ENCODE measurements at regions not wholly inside any gene's neighbourhood (a gene's known extent, or its start where the extent isn't known, plus 50 kb on each side); places are given as distances from the start of the nearest gene placed in this dataset.

GRCh38 chr4:165627548-165627947 is 245.5 kb upstream of the TLL1 start:
- Histone ChIP-seq H3K4me2 (ENCODE audit: low read depth, low read length, poor library complexity, severe bottlenecking) (no peak overlapping the region), H3K4me3 (ENCODE audit: low read length, poor library complexity, severe bottlenecking) (no peak overlapping the region), H3K4me1 (ENCODE audit: insufficient read depth, low read length, poor library complexity, severe bottlenecking) (no peaks in the 10 kb centered on the region), H2AFZ (ENCODE audit: low read length) (no peak overlapping the region), H3K9me2 (replicated peaks; ENCODE audit: low read depth, low read length) (no peaks in the 10 kb centered on the region), H3K9me3 (ENCODE audit: insufficient read depth, low read depth, low read length) (no peaks in the 10 kb centered on the region), H3F3A (ENCODE audit: low read depth) (no peaks in the 10 kb centered on the region), H3K79me2 (ENCODE audit: insufficient read depth, low read length) (no peaks in the 10 kb centered on the region), H3K36me3 (ENCODE audit: insufficient read depth, low read length) (no peaks in the 10 kb centered on the region), H3K9ac (ENCODE audit: low read depth, low read length, poor library complexity, severe bottlenecking) (no peak overlapping the region), H3K27me3 (ENCODE audit: insufficient read depth, low read length, poor library complexity, severe bottlenecking) (no peaks in the 10 kb centered on the region), H4K20me1 (ENCODE audit: insufficient read depth, low read length, poor library complexity, severe bottlenecking) (no peaks in the 10 kb centered on the region)
- TF ChIP-seq EZH2phosphoT487 (IDR thresholded peaks at IDR 0.05; ENCODE audit: borderline replicate concordance) (no peak), CTCF (conservative IDR thresholded peaks at IDR 0.05; ENCODE audit: low read length) (no peak)

GRCh38 chr4:165628572-165628971 is 244.5 kb upstream of the TLL1 start:
- H3F3A ChIP-seq (ENCODE audit: low read depth), result no peaks in the 10 kb centered on the region
- H3K9ac ChIP-seq (ENCODE audit: low read depth, low read length, poor library complexity, severe bottlenecking), result no peak overlapping the region
- no peaks in the 10 kb centered on the region for H3K27me3 ChIP-seq (ENCODE audit: insufficient read depth, low read length, poor library complexity, severe bottlenecking)
- H3K4me1 ChIP-seq (ENCODE audit: insufficient read depth, low read length, poor library complexity, severe bottlenecking), result no peaks in the 10 kb centered on the region
- no peaks in the 10 kb centered on the region for H4K20me1 ChIP-seq (ENCODE audit: insufficient read depth, low read length, poor library complexity, severe bottlenecking)
- H2AFZ ChIP-seq (ENCODE audit: low read length), result no peak overlapping the region
- no peaks in the 10 kb centered on the region for H3K79me2 ChIP-seq (ENCODE audit: insufficient read depth, low read length)
- H3K4me2 ChIP-seq (ENCODE audit: low read depth, low read length, poor library complexity, severe bottlenecking), result no peak overlapping the region
- no peaks in the 10 kb centered on the region for H3K36me3 ChIP-seq (ENCODE audit: insufficient read depth, low read length)
- no peak overlapping the region for H3K4me3 ChIP-seq (ENCODE audit: low read length, poor library complexity, severe bottlenecking)
- TF ChIP-seq EZH2phosphoT487 (IDR thresholded peaks at IDR 0.05; ENCODE audit: borderline replicate concordance) (no peak), CTCF (conservative IDR thresholded peaks at IDR 0.05; ENCODE audit: low read length) (no peak)
- H3K9me2 ChIP-seq (replicated peaks; ENCODE audit: low read depth, low read length), result no peaks in the 10 kb centered on the region
- H3K9me3 ChIP-seq (ENCODE audit: insufficient read depth, low read depth, low read length), result no peaks in the 10 kb centered on the region

- no peaks in the 10 kb centered on the region for H3K79me2 ChIP-seq (ENCODE audit: insufficient read depth, low read length)
- H4K20me1 ChIP-seq (ENCODE audit: insufficient read depth, low read length, poor library complexity, severe bottlenecking), result no peaks in the 10 kb centered on the region
- H3K4me2 ChIP-seq (ENCODE audit: low read depth, low read length, poor library complexity, severe bottlenecking), result no peak overlapping the region
- H3K36me3 ChIP-seq (ENCODE audit: insufficient read depth, low read length), result no peaks in the 10 kb centered on the region
- no peaks in the 10 kb centered on the region for H3K27me3 ChIP-seq (ENCODE audit: insufficient read depth, low read length, poor library complexity, severe bottlenecking)
- no peak overlapping the region for H3K4me3 ChIP-seq (ENCODE audit: low read length, poor library complexity, severe bottlenecking)
- H3F3A ChIP-seq (ENCODE audit: low read depth), result no peaks in the 10 kb centered on the region
- no peaks in the 10 kb centered on the region for H3K9me2 ChIP-seq (replicated peaks; ENCODE audit: low read depth, low read length)
- TF ChIP-seq EZH2phosphoT487 (IDR thresholded peaks at IDR 0.05; ENCODE audit: borderline replicate concordance) (no peak), CTCF (conservative IDR thresholded peaks at IDR 0.05; ENCODE audit: low read length) (no peak)
- H3K9me3 ChIP-seq (ENCODE audit: insufficient read depth, low read depth, low read length), result no peaks in the 10 kb centered on the region
- H3K4me1 ChIP-seq (ENCODE audit: insufficient read depth, low read length, poor library complexity, severe bottlenecking), result no peaks in the 10 kb centered on the region
- H2AFZ ChIP-seq (ENCODE audit: low read length), result no peak overlapping the region
- no peak overlapping the region for H3K9ac ChIP-seq (ENCODE audit: low read depth, low read length, poor library complexity, severe bottlenecking)
Measured at GRCh38 chr4:165630671-165631070, 242.4 kb upstream of the TLL1 start.
